DMS153 (cell line): ENCODE measurements at regions not wholly inside any gene's neighbourhood (a gene's known extent, or its start where the extent isn't known, plus 50 kb on each side); places are given as distances from the start of the nearest gene placed in this dataset.

Source experiments
- DNase-seq: peaks from one replicate; lab custom pipeline; 2025; lab: John Stamatoyannopoulos, UW

GRCh38 chr22:47374901-47375575 is 612.6 kb downstream of the TBC1D22A start:
- no peak for DNase-seq

GRCh38 chr22:47374273-47374771 is 611.9 kb downstream of the TBC1D22A start:
- no peak for DNase-seq

- DNase-seq: no peak
Observed at GRCh38 chr22:47373648-47374272, 611.3 kb downstream of the TBC1D22A start.

GRCh38 chr22:47372596-47373385 is 610.3 kb downstream of the TBC1D22A start:
- no peak for DNase-seq

GRCh38 chr22:47372111-47372581 is 609.7 kb downstream of the TBC1D22A start:
- no peak for DNase-seq

GRCh38 chr22:47371263-47372090 is 609.0 kb downstream of the TBC1D22A start:
- DNase-seq: no peak

- no peak for DNase-seq
Observed at GRCh38 chr22:47370448-47371262, 608.2 kb downstream of the TBC1D22A start.

- DNase-seq: no peak
Observed at GRCh38 chr22:47369431-47370015, 607.1 kb downstream of the TBC1D22A start.

- no peak for DNase-seq
Observed at GRCh38 chr22:47369020-47369419, 606.6 kb downstream of the TBC1D22A start.

GRCh38 chr22:47367993-47368945 is 605.8 kb downstream of the TBC1D22A start:
- no peak for DNase-seq

GRCh38 chr22:47367107-47367690 is 604.7 kb downstream of the TBC1D22A start:
- DNase-seq: no peak

- DNase-seq: no peak
Observed at GRCh38 chr22:47366026-47366767, 603.7 kb downstream of the TBC1D22A start.

GRCh38 chr22:47361247-47361646 is 598.8 kb downstream of the TBC1D22A start:
- no peak for DNase-seq

GRCh38 chr22:47357493-47357892 is 595.0 kb downstream of the TBC1D22A start:
- DNase-seq: no peak

- no peak for DNase-seq
Observed at GRCh38 chr22:47357086-47357485, 594.6 kb downstream of the TBC1D22A start.

GRCh38 chr22:47356511-47357011 is 594.1 kb downstream of the TBC1D22A start:
- no peak for DNase-seq

GRCh38 chr22:47355776-47356510 is 593.5 kb downstream of the TBC1D22A start:
- no peak for DNase-seq
